ENCODE measurements at regions not wholly inside any gene's neighbourhood (a gene's known extent, or its start where the extent isn't known, plus 50 kb on each side); places are given as distances from the start of the nearest gene placed in this dataset.

DNA sequence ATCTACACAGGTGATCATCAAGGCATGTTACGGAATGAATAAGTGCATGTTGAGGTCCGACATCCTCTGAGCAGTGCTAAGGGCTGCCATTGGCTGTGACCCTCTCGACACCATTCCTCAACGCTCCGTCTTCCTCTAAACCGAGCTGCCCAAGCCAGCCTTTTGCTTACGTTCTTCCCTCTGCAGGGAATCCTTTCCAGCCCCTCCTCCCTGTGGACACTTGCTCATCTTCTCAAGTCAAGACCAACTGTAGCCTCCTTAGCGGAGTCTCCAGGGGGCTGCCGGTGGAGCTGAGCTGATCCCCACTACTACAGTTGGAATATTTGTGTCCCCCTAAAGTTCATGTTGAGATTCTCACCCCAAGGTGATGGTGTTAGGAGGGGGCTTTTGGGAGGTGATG is 781.0 kb downstream of the TBC1D22A start:
- Histone ChIP-seq H2AFZ (ENCODE audit: low read length) (no peak overlapping the region), H3K36me3 (ENCODE audit: low read depth, low read length) (no peaks in the 10 kb centered on the region), H3K27ac (ENCODE audit: low read length) (no peak overlapping the region), H3K79me2 (ENCODE audit: low read length) (no peaks in the 10 kb centered on the region), H3K4me3 (ENCODE audit: low read length) (no peak overlapping the region), H3K9me3 (ENCODE audit: low read length) (no peaks in the 10 kb centered on the region), H3K9me2 (replicated peaks; ENCODE audit: low read length) (no peaks in the 10 kb centered on the region), H3K4me1 (ENCODE audit: insufficient read depth, low read length) (no peaks in the 10 kb centered on the region), H3K4me2 (ENCODE audit: low read length) (no peak overlapping the region), H4K20me1 (ENCODE audit: low read length) (no peaks in the 10 kb centered on the region), H3K27me3 (ENCODE audit: low read length) (no peaks in the 10 kb centered on the region), H3F3A (ENCODE audit: low read length, unreplicated experiment) (no peaks in the 10 kb centered on the region), H3K9ac (ENCODE audit: low read length) (no peak overlapping the region)
- TF ChIP-seq EZH2phosphoT487 (IDR thresholded peaks at IDR 0.05; ENCODE audit: borderline replicate concordance, low read length) (no peak), EZH2 (IDR thresholded peaks at IDR 0.05; ENCODE audit: low read length, unreplicated experiment) (no peak)
- TF ChIP-seq, protein P1, sequence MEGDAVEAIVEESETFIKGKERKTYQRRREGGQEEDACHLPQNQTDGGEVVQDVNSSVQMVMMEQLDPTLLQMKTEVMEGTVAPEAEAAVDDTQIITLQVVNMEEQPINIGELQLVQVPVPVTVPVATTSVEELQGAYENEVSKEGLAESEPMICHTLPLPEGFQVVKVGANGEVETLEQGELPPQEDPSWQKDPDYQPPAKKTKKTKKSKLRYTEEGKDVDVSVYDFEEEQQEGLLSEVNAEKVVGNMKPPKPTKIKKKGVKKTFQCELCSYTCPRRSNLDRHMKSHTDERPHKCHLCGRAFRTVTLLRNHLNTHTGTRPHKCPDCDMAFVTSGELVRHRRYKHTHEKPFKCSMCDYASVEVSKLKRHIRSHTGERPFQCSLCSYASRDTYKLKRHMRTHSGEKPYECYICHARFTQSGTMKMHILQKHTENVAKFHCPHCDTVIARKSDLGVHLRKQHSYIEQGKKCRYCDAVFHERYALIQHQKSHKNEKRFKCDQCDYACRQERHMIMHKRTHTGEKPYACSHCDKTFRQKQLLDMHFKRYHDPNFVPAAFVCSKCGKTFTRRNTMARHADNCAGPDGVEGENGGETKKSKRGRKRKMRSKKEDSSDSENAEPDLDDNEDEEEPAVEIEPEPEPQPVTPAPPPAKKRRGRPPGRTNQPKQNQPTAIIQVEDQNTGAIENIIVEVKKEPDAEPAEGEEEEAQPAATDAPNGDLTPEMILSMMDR (conservative IDR thresholded peaks at IDR 0.05; ENCODE audit: low read depth, low read length) = no peak
- intact Hi-C loops (cut with micrococcal nuclease) = no loop called here
- BruUV-seq (replicated peaks) = no TSS peak
- ChIA-PET POLR2A (ENCODE audit: unreplicated experiment) (no interaction called here), CTCF (no interaction called here)
- no peak for DNase-seq
- ATAC-seq = no peak

DNA sequence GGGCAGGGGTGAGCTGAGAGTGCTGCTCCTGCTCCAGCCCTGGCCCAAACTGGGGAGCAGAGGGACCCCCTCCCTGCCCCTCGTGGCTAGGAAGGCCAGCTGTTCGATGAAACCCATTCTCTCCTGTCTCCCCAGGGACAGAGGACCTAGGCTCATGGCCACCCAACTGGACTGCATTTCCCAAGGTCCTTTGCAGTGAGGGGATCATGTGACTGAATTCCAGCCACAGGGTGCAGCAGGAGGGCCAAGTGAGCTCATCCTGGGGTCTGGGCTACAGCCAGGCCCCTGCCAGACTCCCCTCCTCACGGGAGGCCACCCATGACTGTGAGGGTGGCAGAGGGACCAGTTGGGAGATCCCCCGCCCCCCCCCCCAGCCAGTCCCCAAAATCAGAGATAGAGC is 777.6 kb downstream of the TBC1D22A start:
- H3K4me3 ChIP-seq (ENCODE audit: low read length) = no peak overlapping the region
- BruUV-seq (replicated peaks) = no TSS peak
- H2AFZ ChIP-seq (ENCODE audit: low read length) = no peak overlapping the region
- H3K4me1 ChIP-seq (ENCODE audit: insufficient read depth, low read length) = no peaks in the 10 kb centered on the region
- intact Hi-C loops (cut with micrococcal nuclease) = no loop called here
- DNase-seq (no peak), ATAC-seq (no peak)
- H3K27ac ChIP-seq (ENCODE audit: low read length) = no peak overlapping the region
- H3F3A ChIP-seq (ENCODE audit: low read length, unreplicated experiment) = no peaks in the 10 kb centered on the region
- no peak overlapping the region for H3K9ac ChIP-seq (ENCODE audit: low read length)
- H4K20me1 ChIP-seq (ENCODE audit: low read length) = no peaks in the 10 kb centered on the region
- TF ChIP-seq, protein P1 (conservative IDR thresholded peaks at IDR 0.05; ENCODE audit: low read depth, low read length) = no peak
- TF ChIP-seq EZH2phosphoT487 (IDR thresholded peaks at IDR 0.05; ENCODE audit: borderline replicate concordance, low read length) = no peak
- TF ChIP-seq EZH2 (IDR thresholded peaks at IDR 0.05; ENCODE audit: low read length, unreplicated experiment) = no peak
- H3K9me3 ChIP-seq (ENCODE audit: low read length) = no peaks in the 10 kb centered on the region
- 0 out of 2 replicates have a peak, but pooled peaks cover 3% of the 10 kb centered on the region for H3K27me3 ChIP-seq (ENCODE audit: low read length)
- no peaks in the 10 kb centered on the region for H3K9me2 ChIP-seq (replicated peaks; ENCODE audit: low read length)
- H3K4me2 ChIP-seq (ENCODE audit: low read length) = no peak overlapping the region
- ChIA-PET POLR2A (ENCODE audit: unreplicated experiment) (no interaction called here), CTCF (no interaction called here)
- H3K79me2 ChIP-seq (ENCODE audit: low read length) = no peaks in the 10 kb centered on the region
- H3K36me3 ChIP-seq (ENCODE audit: low read depth, low read length) = no peaks in the 10 kb centered on the region

DNA sequence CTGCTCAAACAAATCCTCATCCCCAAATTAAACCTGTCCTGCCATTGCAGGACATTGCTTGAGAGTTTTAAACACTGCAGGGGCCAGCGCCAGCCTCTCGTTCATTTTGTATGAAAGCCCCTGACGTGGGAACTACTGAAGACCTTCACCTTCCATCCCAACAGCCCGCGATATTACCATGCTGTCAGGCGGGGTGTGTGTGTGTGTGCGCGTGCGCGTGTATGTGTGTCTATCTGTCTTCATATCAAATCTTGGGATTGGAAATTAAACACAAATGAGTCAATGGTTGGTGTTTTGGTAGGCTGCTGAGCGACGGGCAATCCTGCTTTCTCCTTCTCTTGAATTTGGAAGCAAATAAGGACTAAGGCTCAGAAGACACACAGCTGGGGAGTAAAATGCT is 776.9 kb downstream of the TBC1D22A start:
- ChIA-PET CTCF (no interaction called here), POLR2A (ENCODE audit: unreplicated experiment) (no interaction called here)
- ATAC-seq (no peak), DNase-seq (no peak)
- Histone ChIP-seq H3K9me2 (replicated peaks; ENCODE audit: low read length) (no peaks in the 10 kb centered on the region), H3K79me2 (ENCODE audit: low read length) (no peaks in the 10 kb centered on the region), H3K4me2 (ENCODE audit: low read length) (no peak overlapping the region), H3K4me1 (ENCODE audit: insufficient read depth, low read length) (no peaks in the 10 kb centered on the region), H2AFZ (ENCODE audit: low read length) (no peak overlapping the region), H3K27me3 (ENCODE audit: low read length) (0 out of 2 replicates have a peak, but pooled peaks cover 3% of the 10 kb centered on the region), H3K36me3 (ENCODE audit: low read depth, low read length) (no peaks in the 10 kb centered on the region), H3F3A (ENCODE audit: low read length, unreplicated experiment) (no peaks in the 10 kb centered on the region), H3K9ac (ENCODE audit: low read length) (no peak overlapping the region), H3K4me3 (ENCODE audit: low read length) (no peak overlapping the region), H4K20me1 (ENCODE audit: low read length) (no peaks in the 10 kb centered on the region), H3K27ac (ENCODE audit: low read length) (no peak overlapping the region), H3K9me3 (ENCODE audit: low read length) (no peaks in the 10 kb centered on the region)
- intact Hi-C loops (cut with micrococcal nuclease) = no loop called here
- TF ChIP-seq EZH2phosphoT487 (IDR thresholded peaks at IDR 0.05; ENCODE audit: borderline replicate concordance, low read length) (no peak), EZH2 (IDR thresholded peaks at IDR 0.05; ENCODE audit: low read length, unreplicated experiment) (no peak)
- no TSS peak for BruUV-seq (replicated peaks)

Data from PC-3 (cell line).